ENCODE measurements at regions not wholly inside any gene's neighbourhood (a gene's known extent, or its start where the extent isn't known, plus 50 kb on each side); places are given as distances from the start of the nearest gene placed in this dataset.

GRCh38 chr15:69505956-69506556 lies 53.4 kb downstream of the RPLP1 start:
- no peak for DNase-seq

GRCh38 chr15:69508659-69509058 lies 56.0 kb downstream of the RPLP1 start:
- DNase-seq = no peak

- DNase-seq = no peak
These were observed 56.5 kb downstream of the RPLP1 start for GRCh38 chr15:69509131-69509530.

GRCh38 chr15:69510556-69510955 lies 57.9 kb downstream of the RPLP1 start:
- no peak for DNase-seq

GRCh38 chr15:69511015-69511414 lies 58.4 kb downstream of the RPLP1 start:
- DNase-seq = no peak

- DNase-seq = no peak
These were observed 59.2 kb downstream of the RPLP1 start for GRCh38 chr15:69511716-69512340.

- no peak for DNase-seq
These were observed 60.9 kb downstream of the RPLP1 start for GRCh38 chr15:69513450-69513960.

- no peak for DNase-seq
These were observed 61.4 kb downstream of the RPLP1 start for GRCh38 chr15:69513986-69514385.

- DNase-seq = no peak
These were observed 62.9 kb downstream of the RPLP1 start for GRCh38 chr15:69515508-69515907.

- no peak for DNase-seq
These were observed 63.3 kb downstream of the RPLP1 start for GRCh38 chr15:69515926-69516325.

GRCh38 chr15:69517052-69517451 lies 64.4 kb downstream of the RPLP1 start:
- DNase-seq = no peak

GRCh38 chr15:69518806-69519205 lies 66.2 kb downstream of the RPLP1 start:
- DNase-seq = no peak

- no peak for DNase-seq
These were observed 67.4 kb downstream of the RPLP1 start for GRCh38 chr15:69520067-69520466.

GRCh38 chr15:69522361-69522760 lies 69.7 kb downstream of the RPLP1 start:
- no peak for DNase-seq

GRCh38 chr15:69523010-69524001 lies 70.7 kb downstream of the RPLP1 start:
- peak; percentile 84 for DNase-seq

GRCh38 chr15:69524296-69524695 lies 71.7 kb downstream of the RPLP1 start:
- peak; percentile 37 for DNase-seq

GRCh38 chr15:69524814-69525213 lies 72.2 kb downstream of the RPLP1 start:
- DNase-seq = peak; percentile 37

GRCh38 chr15:69525543-69525942 lies 72.9 kb downstream of the RPLP1 start:
- no peak for DNase-seq

GRCh38 chr15:69526081-69527061 lies 73.8 kb downstream of the RPLP1 start:
- no peak for DNase-seq

GRCh38 chr15:69529141-69529540 lies 76.5 kb downstream of the RPLP1 start:
- DNase-seq = no peak

GRCh38 chr15:69529961-69530633 lies 77.5 kb downstream of the RPLP1 start:
- DNase-seq = no peak

Measured in midbrain (tissue), 1 donor.